GM23338 (cell line): ENCODE measurements at regions not wholly inside any gene's neighbourhood (a gene's known extent, or its start where the extent isn't known, plus 50 kb on each side); places are given as distances from the start of the nearest gene placed in this dataset.

Experiments used
- ATAC-seq: fragments of 200-7000 bp; cut with Tn5 transposase; 3 replicates; pipeline ENCODE4 v1.9.1; 2020
- DNase-seq: peaks from one replicate; pipeline ENCODE4 v3.0.0-alpha.2; 2015; ENCODE audit warnings: low spot score
- H2AFZ ChIP-seq: fragments of 200-600 bp; sonication (generic); 2 replicates; pipeline ENCODE4 v1.8.0; 2016; ENCODE audit warnings: antibody characterized with exemption, mild to moderate bottlenecking, moderate library complexity
- H3F3A ChIP-seq: fragments of 200-600 bp; sonication (generic); replicated peaks from 2 replicates; pipeline ENCODE4 v1.8.0; 2017; ENCODE audit warnings: antibody characterized with exemption, mixed run types, low read depth
- H3K27ac ChIP-seq: fragments of 200-600 bp; sonication (generic); 2 replicates; pipeline ENCODE4 v1.6.1; 2016; ENCODE audit warnings: low read depth
- H3K27me3 ChIP-seq: fragments of 200-600 bp; sonication (generic); 2 replicates; pipeline ENCODE4 v1.8.0; 2016; ENCODE audit warnings: mild to moderate bottlenecking, mixed run types, moderate library complexity; ENCODE audit not compliant: insufficient read depth
- H3K36me3 ChIP-seq: fragments of 200-600 bp; sonication (generic); 2 replicates; pipeline ENCODE4 v1.8.0; 2016; ENCODE audit warnings: mild to moderate bottlenecking; ENCODE audit not compliant: insufficient read depth
- H3K4me1 ChIP-seq: fragments of 200-600 bp; sonication (generic); 2 replicates; pipeline ENCODE4 v1.8.0; 2016; ENCODE audit warnings: mild to moderate bottlenecking, moderate library complexity; ENCODE audit not compliant: insufficient read depth
- H3K4me2 ChIP-seq: fragments of 200-600 bp; sonication (generic); 2 replicates; pipeline ENCODE4 v1.7.1; 2017; ENCODE audit warnings: mixed run types
- H3K4me3 ChIP-seq: fragments of 200-600 bp; sonication (generic); 2 replicates; pipeline ENCODE4 v1.6.1; 2016; ENCODE audit warnings: mixed run types
- H3K79me2 ChIP-seq: fragments of 200-600 bp; sonication (generic); replicated peaks from 2 replicates; pipeline ENCODE4 v1.8.0; 2017; ENCODE audit warnings: mild to moderate bottlenecking; ENCODE audit not compliant: insufficient read depth
- H3K9me2 ChIP-seq: fragments of 200-600 bp; sonication (generic); 2 replicates; pipeline ENCODE4 v1.8.0; 2017; ENCODE audit not compliant: insufficient read depth
- H4K20me1 ChIP-seq: fragments of 200-600 bp; sonication (generic); replicated peaks from 2 replicates; pipeline ENCODE4 v1.8.0; 2017; ENCODE audit warnings: mild to moderate bottlenecking; ENCODE audit not compliant: insufficient read depth
- H3K27ac Mint-ChIP-seq: 2 replicates; pipeline ENCODE4 v1.8.0; 2020; ENCODE audit warnings: inconsistent platforms, mild to moderate bottlenecking, moderate library complexity, mixed read lengths
- H3K27me3 Mint-ChIP-seq: 3 replicates; pipeline ENCODE4 v1.8.0; 2022; ENCODE audit warnings: low read depth, mild to moderate bottlenecking, moderate library complexity, mixed read lengths, inconsistent platforms; ENCODE audit not compliant: insufficient read depth, poor library complexity
- H3K36me3 Mint-ChIP-seq: 3 replicates; pipeline ENCODE4 v1.8.0; 2021; ENCODE audit warnings: low read depth, mild to moderate bottlenecking, inconsistent platforms, moderate library complexity, mixed read lengths
- H3K4me1 Mint-ChIP-seq: 3 replicates; pipeline ENCODE4 v1.8.0; 2020; ENCODE audit warnings: mild to moderate bottlenecking, inconsistent platforms, mixed read lengths
- H3K4me3 Mint-ChIP-seq: 3 replicates; pipeline ENCODE4 v1.8.0; 2021; ENCODE audit warnings: moderate library complexity, mild to moderate bottlenecking, inconsistent platforms, mixed read lengths
- H3K9me3 Mint-ChIP-seq: 3 replicates; pipeline ENCODE4 v1.8.0; 2020; ENCODE audit warnings: moderate library complexity, mild to moderate bottlenecking, inconsistent platforms, mixed read lengths
- CREB1 ChIP-seq: fragments of 250-450 bp; sonication (Bioruptor Pico); IDR thresholded peaks from 2 replicates; pipeline ENCODE4 v1.5.0; 2020; ENCODE audit warnings: low read depth, mild to moderate bottlenecking, moderate library complexity
- EZH2 ChIP-seq: fragments of 200-600 bp; sonication (generic); IDR thresholded peaks from one replicate; pipeline ENCODE4 v1.8.0; 2017; ENCODE audit warnings: antibody characterized with exemption, mild to moderate bottlenecking, low read depth; ENCODE audit not compliant: unreplicated experiment
- EZH2phosphoT487 ChIP-seq: fragments of 200-600 bp; sonication (generic); IDR thresholded peaks from one replicate; pipeline ENCODE4 v1.8.1; 2018; ENCODE audit warnings: antibody characterized with exemption; ENCODE audit not compliant: unreplicated experiment
- JUNB ChIP-seq: IDR thresholded peaks from one replicate; pipeline ENCODE4 v1.6.1; 2016; ENCODE audit warnings: antibody characterized with exemption; ENCODE audit not compliant: unreplicated experiment
- NANOG ChIP-seq: IDR thresholded peaks from 2 replicates; pipeline ENCODE4 v1.6.1; 2016; ENCODE audit warnings: antibody characterized with exemption, borderline replicate concordance
- POLR2AphosphoS5 ChIP-seq: IDR thresholded peaks from 2 replicates; pipeline ENCODE4 v1.6.1; 2016; ENCODE audit warnings: antibody characterized with exemption, low read depth
- STAT1 ChIP-seq: IDR thresholded peaks from one replicate; pipeline ENCODE4 v1.6.1; 2016; ENCODE audit warnings: antibody characterized with exemption; ENCODE audit not compliant: unreplicated experiment
- ZNF114 ChIP-seq: fragments of 250-450 bp; sonication (Bioruptor Pico); IDR thresholded peaks from 2 replicates; pipeline ENCODE4 v1.5.0; 2020; ENCODE audit warnings: mild to moderate bottlenecking, moderate library complexity
- ZNF331 ChIP-seq: fragments of 250-450 bp; sonication (Bioruptor Pico); IDR thresholded peaks from 2 replicates; pipeline ENCODE4 v1.5.0; 2020; ENCODE audit warnings: low read depth, mild to moderate bottlenecking, moderate library complexity
- ZNF462 ChIP-seq: fragments of 250-450 bp; sonication (Bioruptor Pico); IDR thresholded peaks from 2 replicates; pipeline ENCODE4 v1.5.0; 2020; ENCODE audit warnings: mild to moderate bottlenecking, moderate library complexity

DNA sequence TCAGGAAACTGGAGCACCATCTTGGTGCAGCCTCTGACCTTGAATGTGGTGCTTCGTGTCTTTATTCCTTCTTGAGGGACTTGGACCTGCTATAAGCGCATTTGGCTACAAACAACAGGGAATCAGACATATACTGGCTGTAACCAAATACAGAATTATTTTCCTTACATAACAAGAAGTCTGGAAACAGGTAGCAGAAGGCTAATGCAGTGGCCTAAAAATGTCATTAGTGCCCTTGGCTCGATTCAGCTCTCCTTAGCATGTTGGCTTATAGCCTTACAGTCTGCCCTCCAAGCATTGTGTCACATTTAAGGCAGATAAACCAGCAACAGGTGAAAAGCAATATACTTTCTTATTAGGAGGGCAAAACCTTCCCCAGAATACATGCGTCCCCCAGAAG lies 655.4 kb downstream of the XIRP2 start (continued):
- TF ChIP-seq ZNF462 (CRISPR knock-in tag): no peak

- Histone ChIP-seq H3K4me1 (peaks cover 12% of the 10 kb centered on the region), H3K27ac (no peak overlapping the region), H3F3A (no peaks in the 10 kb centered on the region), H3K27me3 (no peaks in the 10 kb centered on the region), H3K4me2 (no peak overlapping the region), H3K4me3 (no peak overlapping the region), H3K79me2 (no peaks in the 10 kb centered on the region), H2AFZ (no peak overlapping the region), H4K20me1 (no peaks in the 10 kb centered on the region), H3K36me3 (no peaks in the 10 kb centered on the region), H3K9me2 (no peaks in the 10 kb centered on the region)
- Mint-ChIP-seq H3K27me3 (no peaks in the 10 kb centered on the region), H3K9me3 (no peaks in the 10 kb centered on the region), H3K36me3 (peaks cover 2% of the 10 kb centered on the region; the same call in 1 of the 3 replicates), H3K27ac (no peak overlapping the region), H3K4me1 (peaks cover 8% of the 10 kb centered on the region), H3K4me3 (no peak overlapping the region)
- DNase-seq: no peak
- no peak for ATAC-seq
- no peak for TF ChIP-seq EZH2
- no peak for TF ChIP-seq JUNB
- TF ChIP-seq STAT1: no peak
- no peak for TF ChIP-seq POLR2AphosphoS5
- no peak for TF ChIP-seq ZNF462 (CRISPR knock-in tag)
- TF ChIP-seq NANOG: no peak
- TF ChIP-seq CREB1 (CRISPR knock-in tag): no peak
- no peak for TF ChIP-seq EZH2phosphoT487
- TF ChIP-seq ZNF331 (CRISPR knock-in tag): no peak
- no peak for TF ChIP-seq ZNF114 (CRISPR knock-in tag)
These were observed 649.5 kb downstream of the XIRP2 start for GRCh38 chr2:167537743-167538142.
